A549 (cell line): ENCODE measurements at regions not wholly inside any gene's neighbourhood (a gene's known extent, or its start where the extent isn't known, plus 50 kb on each side); places are given as distances from the start of the nearest gene placed in this dataset.
A peak's percentile ranks its signal among the peaks of the same experiment; 100 is the strongest.

Source experiments
- CEBPB ChIP-seq, 2 experiments: fragments of >200 bp in 1 of 2; sonication (Bioruptor Twin) in 1 of 2; formaldehyde crosslinking in 1 of 2; IDR thresholded peaks; 2 replicates each; pipeline ENCODE4 v1.6.1; 2012 to 2016
- CTCF ChIP-seq: fragments of >200 bp; sonication (Bioruptor Twin); formaldehyde crosslinking; IDR thresholded peaks from 3 replicates; pipeline ENCODE4 v1.5.1; 2016
- EHMT2 ChIP-seq: fragments of 200-600 bp; sonication (generic); IDR thresholded peaks from 2 replicates; pipeline ENCODE4 v1.6.1; 2016; ENCODE audit warnings: antibody characterized with exemption, low read depth, mild to moderate bottlenecking, moderate library complexity
- FOSL2 ChIP-seq, 2 experiments: fragments of 450-650 bp in 1 of 2; fragments of >200 bp in 1 of 2; sonication (Bioruptor Twin) in 1 of 2; formaldehyde crosslinking; IDR thresholded peaks; 2 replicates each; pipeline versions ENCODE4 v1.5.0 to v1.6.1; 2016 to 2020; ENCODE audit warnings: mild to moderate bottlenecking in 1 of 2, moderate library complexity in 1 of 2
- GATA3 ChIP-seq: IDR thresholded peaks from 2 replicates; pipeline ENCODE4 v1.6.1; 2012; ENCODE audit warnings: borderline replicate concordance
- HDAC2 ChIP-seq: fragments of 200-600 bp; sonication (generic); IDR thresholded peaks from 2 replicates; pipeline ENCODE4 v1.6.1; 2016
- HMGXB4 ChIP-seq: fragments of 250-450 bp; sonication (Bioruptor Pico); IDR thresholded peaks from 2 replicates; pipeline ENCODE4 v1.5.0; 2021; ENCODE audit warnings: mild to moderate bottlenecking, moderate library complexity, borderline replicate concordance
- JUNB ChIP-seq: fragments of >200 bp; sonication (Bioruptor Twin); formaldehyde crosslinking; IDR thresholded peaks from 2 replicates; pipeline ENCODE4 v1.6.1; 2016
- MAZ ChIP-seq: fragments of 150-350 bp; IDR thresholded peaks from 2 replicates; pipeline ENCODE4 v1.6.1; 2014; ENCODE audit warnings: antibody characterized with exemption, low read depth, low read length, borderline replicate concordance
- PBX3 ChIP-seq: IDR thresholded peaks from 2 replicates; pipeline ENCODE4 v1.6.1; 2012
- PHF8 ChIP-seq: fragments of 200-600 bp; sonication (generic); IDR thresholded peaks from 2 replicates; pipeline ENCODE4 v1.6.1; 2016; ENCODE audit warnings: low read depth, mild to moderate bottlenecking, antibody characterized with exemption, moderate library complexity, borderline replicate concordance
- POLR2A ChIP-seq: IDR thresholded peaks from 2 replicates; pipeline ENCODE4 v1.6.1; 2012; ENCODE audit warnings: mild to moderate bottlenecking, low read length
- REST ChIP-seq: fragments of 200-600 bp; sonication (generic); IDR thresholded peaks from 2 replicates; pipeline ENCODE4 v1.6.1; 2016; ENCODE audit warnings: antibody characterized with exemption, mild to moderate bottlenecking, moderate library complexity

DNA sequence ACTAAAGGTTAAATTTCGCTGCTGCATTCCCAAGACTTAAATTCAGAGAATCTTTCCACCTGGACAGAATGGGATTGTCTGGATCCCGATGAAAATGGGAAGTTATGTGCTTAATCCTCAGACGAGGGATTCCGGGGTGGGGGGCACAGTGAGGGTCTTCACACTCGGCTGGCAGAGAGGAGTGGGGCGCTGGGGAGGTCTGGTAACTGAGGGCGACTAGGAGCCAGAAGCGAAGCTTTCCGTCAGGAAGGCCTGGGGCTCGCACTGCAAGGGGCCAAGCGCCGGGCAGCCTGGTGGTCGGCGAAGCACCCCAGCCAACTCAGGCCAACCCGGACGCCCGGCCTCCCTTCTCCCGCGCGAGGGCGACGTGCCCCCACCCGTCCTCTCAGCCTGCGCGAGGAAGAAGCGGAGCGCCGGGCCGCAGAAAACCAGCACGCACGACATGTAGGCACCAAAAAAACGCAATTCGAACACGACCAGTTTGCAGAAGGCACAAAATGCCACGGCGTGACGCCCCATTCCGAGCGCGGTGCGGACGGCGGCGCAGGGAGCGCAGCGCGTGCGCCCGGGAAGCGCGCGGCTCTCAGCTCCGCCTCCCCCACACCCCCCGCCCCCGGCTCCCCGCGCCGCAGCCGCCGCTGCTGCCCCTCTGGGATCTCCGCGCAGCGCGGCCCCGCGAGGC lies 188.1 kb downstream of the ZEB2 start:
- TF ChIP-seq POLR2A (peak; percentile 82), MAZ (no peak), FOSL2 (IDR thresholded peaks at IDR 0.05) (no peak), FOSL2 (CRISPR knock-in tag; IDR thresholded peaks at IDR 0.05) (no peak), GATA3 (no peak), CTCF (0 out of 3 replicates have a peak, but pooled peaks have one; percentile 20), JUNB (no peak), EHMT2 (no peak), HDAC2 (no peak), PHF8 (peak; percentile 69; the same call in 1 of the 2 replicates), CEBPB (IDR thresholded peaks at IDR 0.05) (no peak), PBX3 (no peak), HMGXB4 (no peak), REST (no peak)
